OCI-M1 (cell line): ENCODE measurements at regions not wholly inside any gene's neighbourhood (a gene's known extent, or its start where the extent isn't known, plus 50 kb on each side); places are given as distances from the start of the nearest gene placed in this dataset.

Source experiments
- DNase-seq: peaks from one replicate; lab custom pipeline; 2025; lab: John Stamatoyannopoulos, UW

DNA sequence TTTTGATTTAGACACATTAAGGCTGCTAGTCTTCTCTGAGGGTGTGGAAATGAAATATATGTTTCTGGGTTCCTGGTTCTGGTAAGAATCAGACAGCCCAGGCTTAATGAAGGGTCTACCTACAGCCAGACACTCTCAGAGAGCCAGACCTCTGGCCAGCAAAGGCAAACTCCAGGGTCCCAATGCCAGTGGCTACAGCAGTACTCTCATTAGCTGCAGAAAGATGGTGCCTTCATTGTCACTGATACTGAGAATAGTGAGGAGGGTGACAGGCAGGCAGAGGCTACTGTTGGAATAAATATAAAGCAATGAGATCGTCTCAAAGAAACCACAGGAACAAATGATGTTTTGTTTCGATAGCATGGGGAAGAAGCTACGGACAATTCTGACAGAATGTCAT is 437.6 kb downstream of the GPM6A start:
- no peak for DNase-seq

DNA sequence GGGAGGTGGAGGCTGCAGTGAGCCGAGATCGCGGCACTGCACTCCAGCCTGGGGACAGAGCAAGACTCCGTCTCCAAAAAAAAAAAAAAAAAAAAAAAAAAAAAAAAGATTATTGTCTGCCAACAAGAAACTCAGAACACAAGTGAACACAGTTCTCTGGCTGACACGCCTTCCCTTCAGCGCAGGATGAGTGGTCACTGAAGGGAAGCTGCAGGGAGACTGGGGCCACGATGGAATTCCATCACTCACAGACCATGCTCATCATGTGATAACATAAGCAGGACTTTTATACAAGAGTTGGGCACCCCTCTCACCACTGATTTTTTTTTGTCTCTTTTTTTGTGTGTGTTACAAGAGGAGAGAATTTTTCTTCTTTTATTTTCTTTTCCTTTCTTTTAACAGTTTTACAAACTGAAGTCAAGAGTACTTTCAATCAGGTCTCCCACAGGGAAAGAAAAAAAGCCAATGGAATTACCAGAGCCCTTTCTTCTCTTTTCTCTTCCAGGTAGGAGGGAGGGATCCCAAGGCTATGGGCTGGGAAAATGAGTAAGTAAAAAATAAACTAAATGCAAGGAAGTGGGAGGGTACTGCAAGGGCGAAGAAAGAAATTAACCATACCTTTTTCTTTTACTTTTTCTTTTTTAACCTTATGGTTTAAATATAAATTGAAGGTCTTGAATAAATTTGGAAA is 435.6 kb downstream of the GPM6A start:
- no peak for DNase-seq

DNA sequence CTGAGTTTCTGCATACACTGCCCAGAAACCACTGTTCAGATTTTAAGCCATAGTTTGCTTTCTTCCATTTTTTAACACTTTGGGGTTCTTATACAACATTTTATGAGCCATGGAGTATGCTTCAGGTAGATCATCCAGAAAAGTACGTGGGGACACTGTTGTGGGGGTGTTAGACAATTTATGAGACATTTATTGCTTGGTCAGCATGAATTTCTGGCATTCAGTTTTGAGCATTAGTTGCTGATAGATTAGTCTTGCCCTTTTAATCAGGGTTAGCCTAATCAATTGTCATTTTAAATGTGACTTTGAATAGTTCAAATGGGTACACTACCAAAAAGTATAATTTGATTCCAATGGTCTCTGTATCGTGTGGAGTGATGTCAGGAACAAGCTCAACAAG is 434.9 kb downstream of the GPM6A start:
- DNase-seq = no peak

DNA sequence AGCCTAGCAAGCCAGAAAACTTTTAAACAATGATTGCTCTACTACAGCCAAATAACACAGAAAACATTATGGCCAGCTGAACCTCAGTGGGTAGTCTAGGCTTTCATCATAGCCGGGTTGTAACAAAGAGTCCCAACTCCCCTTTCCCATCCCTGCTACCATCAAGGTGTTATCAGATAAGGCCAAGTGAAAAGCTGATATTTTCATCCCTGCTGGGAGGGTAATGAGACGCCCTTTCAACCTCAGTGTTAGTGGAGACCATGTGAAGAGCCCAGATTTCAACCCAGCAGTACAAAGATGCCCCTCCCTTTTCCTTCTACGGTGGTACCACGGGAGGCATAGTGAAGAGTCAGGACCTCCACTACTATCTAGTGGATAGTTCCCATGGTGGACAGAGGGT is 433.7 kb downstream of the GPM6A start:
- DNase-seq = no peak

DNA sequence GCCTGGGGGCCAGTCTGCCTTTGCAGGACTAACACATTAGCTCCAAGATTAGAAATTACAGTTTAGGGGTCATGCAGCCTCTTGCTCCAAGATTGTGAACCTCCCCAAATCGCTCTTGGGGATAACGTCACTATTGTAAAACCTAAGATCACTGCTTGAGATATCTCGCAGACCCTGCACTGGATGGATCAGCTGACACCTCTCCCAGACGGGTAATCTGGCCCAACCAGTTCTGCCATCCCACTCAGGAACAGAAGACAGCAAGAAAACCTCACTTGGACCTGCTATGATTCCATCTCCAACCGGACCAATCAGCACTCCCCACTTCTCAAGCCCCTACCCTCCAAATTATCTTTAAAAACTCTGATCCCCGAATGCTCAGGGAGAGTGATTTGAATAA is 431.2 kb downstream of the GPM6A start:
- no peak for DNase-seq

DNA sequence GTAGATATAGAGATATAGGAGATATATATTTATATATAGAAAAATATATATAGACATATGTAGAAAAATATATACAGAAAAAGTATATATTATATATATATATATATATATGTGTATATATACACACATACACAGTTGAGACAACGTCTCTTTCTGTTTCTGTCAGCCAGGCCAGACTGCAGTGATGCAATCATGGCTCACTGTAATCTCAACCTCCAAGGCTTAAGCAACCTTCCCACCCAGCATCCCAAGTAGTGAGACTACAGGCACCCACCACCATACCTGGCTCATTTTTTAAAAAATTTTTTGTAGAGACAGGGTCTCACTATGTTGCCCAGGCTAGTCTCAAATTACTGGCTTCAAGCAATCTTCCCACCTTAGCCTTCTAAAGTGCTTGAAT is 426.3 kb downstream of the GPM6A start:
- no peak for DNase-seq

GRCh38 chr4:175386776-175387507 is 425.1 kb downstream of the GPM6A start:
- DNase-seq = no peak

GRCh38 chr4:175394208-175394607 is 417.9 kb downstream of the GPM6A start:
- DNase-seq = no peak

DNA sequence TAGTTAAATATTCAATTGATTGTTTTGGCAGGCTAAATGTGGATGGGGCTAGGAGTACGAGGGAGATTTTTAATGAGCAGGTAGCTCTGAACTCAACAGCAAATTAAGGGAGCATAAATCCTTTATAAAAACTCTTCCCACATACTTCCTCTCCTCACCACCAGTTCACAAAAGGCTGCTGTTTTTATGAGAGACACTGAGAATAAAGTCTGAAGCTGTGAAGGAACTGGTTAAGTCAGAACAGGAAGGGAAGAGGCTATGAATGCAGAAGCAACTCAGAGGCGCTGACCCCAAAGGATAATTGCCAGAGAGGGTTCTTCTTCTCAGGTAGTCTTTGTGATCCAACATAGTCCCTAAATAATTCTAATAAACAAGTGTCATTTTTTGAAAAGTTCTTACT is 406.1 kb downstream of the GPM6A start:
- DNase-seq = peak; percentile 5

DNA sequence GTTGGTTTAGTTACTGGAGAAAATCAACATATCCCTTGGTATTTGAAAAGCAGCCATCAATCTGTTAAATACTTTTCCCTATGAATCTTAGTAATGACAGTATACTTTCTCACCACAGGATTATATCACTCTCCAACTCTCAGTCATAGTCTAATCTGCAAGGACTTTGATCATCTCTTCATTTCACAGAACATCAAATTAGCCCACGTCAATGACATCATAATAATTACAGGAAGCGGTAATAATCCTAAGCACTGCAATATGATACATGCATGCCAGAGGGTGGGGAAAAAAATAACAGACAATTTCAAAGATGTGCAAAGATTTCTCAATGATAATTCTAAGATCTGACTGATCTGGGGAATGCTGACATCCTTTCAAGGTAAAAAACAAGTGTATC is 404.1 kb downstream of the GPM6A start:
- no peak for DNase-seq

DNA sequence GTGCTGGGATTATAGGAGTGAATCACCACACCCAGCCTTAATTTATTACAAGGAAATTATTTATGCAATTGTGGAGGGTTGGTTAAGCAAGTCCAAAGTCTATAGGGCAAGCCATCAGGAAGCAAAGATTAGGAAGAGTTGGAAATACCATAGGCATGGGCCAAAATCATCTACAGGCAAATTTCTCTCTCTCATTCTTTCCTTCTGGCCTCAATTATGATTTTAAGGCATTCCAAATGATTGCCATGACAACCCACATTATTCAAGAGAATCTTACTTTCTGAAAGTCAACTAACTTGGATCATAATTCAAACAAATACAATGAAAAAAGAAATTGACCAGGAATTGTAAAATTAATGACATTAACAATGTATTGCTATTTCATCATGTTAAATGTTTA is 400.8 kb downstream of the GPM6A start:
- no peak for DNase-seq

GRCh38 chr4:175412161-175412560 is 399.9 kb downstream of the GPM6A start:
- no peak for DNase-seq

- peak; percentile 27 for DNase-seq
Observed at GRCh38 chr4:175412746-175413145, 399.3 kb downstream of the GPM6A start.

DNA sequence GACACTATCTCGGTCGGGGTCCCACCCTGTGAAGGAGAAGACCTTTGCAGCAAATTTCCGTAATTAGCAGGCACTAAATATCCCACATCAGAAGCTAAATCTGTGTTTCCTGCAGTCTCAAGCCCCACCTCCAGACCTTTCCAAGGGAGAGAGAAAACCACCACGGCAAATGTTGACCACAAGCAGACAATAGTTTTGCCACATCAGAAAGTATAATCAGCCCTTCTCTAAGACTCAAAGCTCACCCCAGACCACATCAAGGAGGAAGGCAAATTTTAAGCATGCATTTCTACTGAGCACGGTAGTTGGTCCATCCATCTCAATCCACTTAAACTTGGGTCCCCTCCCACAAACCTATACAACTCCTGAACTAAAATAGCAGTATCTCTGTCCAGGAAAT is 398.5 kb downstream of the GPM6A start:
- DNase-seq = peak; percentile 40

GRCh38 chr4:175414602-175415001 is 397.5 kb downstream of the GPM6A start:
- DNase-seq = no peak

DNA sequence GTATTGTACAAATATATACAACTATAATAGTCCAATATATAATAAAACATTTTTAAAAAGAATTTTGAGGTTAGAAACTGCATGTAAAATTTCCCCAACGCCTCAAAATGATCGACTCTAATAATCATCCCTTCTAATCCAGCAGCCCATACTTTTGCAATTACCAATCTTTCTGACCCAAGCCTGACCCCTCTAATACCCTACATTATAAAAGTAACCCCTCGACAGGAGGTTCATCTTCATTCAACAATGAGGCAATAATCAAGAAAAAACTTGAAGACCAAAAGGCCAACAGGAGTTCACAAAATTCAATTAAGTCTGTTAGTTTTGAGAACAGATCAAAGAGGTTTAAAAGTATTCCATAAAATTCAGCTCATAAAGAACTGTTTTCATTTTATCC is 393.5 kb downstream of the GPM6A start:
- DNase-seq = no peak

- no peak for DNase-seq
Observed at GRCh38 chr4:175419236-175419718, 392.8 kb downstream of the GPM6A start.

DNA sequence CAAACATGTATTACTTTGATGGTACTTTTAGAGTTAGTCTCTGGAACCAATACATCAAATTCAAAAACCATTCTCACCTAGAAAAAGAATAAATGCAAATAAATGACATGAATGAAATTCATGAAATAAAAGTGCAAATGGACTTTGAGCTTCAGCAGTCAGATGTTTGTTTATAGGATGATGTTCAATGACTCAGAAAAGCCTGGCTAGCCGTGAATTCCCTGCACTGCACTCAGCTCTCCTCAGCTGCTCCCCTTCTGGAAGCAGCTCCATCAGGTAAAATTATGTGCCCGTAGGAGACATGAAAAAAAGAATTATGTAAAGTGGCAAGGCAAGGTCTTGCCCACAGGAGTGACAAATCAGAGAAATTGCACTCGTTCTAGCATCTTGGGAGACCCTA is 390.6 kb downstream of the GPM6A start:
- no peak for DNase-seq

DNA sequence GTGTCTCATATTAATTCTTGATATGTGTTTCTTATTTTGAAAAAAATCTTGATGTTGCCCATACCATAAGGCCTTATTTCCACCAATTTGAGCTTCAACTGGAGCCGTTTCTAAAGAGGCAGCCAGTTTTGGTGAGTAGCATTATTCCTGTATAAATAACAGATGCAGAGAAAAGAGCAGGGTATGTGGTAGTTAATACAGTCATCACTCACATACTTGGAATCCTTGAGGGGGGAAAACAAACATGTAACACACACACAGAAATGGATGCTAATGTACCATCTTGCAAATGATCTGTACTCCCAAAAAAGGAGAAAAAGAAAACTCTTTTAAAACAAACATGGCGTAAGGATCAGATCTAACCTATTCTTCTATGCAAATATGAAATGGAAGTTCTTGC is 389.7 kb downstream of the GPM6A start:
- no peak for DNase-seq

DNA sequence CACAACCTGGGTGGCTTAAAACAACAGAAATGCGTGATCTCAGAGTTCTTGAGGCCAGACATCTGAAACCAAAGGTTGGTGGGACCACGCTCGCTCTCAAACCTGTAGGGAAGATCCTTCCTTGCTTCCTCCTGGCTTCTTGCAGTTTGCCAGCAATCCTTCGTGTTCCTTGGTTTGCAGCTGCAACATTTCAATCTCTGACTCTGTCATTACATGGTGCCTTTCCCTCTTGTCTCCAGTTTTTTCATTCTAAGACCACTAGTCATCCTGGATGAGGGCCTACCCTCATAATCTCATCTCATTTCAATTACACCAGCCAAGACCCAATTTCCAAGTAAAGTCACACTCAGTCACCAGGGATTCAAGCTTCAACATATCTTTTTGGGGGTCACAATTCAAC is 388.0 kb downstream of the GPM6A start:
- DNase-seq = no peak

DNA sequence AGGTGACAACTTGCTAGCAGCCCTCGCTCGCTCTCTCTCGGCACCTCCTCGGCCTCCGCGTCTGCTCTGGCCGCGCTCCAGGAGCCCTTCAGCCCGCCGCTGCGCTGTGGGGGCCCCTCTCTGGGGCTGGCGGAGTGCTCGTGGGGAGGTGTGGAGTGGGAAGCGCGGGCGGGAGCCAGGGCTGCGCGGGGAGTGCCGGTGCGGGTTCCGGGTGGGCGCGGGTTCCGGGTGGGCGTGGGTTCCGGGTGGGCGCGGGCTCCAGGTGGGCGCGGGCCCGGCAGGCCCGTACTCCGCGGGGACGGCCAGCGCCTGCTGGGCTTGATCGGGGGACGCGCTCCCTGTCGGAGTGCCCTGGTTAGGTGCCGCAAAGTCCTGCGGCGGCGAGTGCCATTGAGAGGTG is 384.3 kb downstream of the GPM6A start:
- no peak for DNase-seq

DNA sequence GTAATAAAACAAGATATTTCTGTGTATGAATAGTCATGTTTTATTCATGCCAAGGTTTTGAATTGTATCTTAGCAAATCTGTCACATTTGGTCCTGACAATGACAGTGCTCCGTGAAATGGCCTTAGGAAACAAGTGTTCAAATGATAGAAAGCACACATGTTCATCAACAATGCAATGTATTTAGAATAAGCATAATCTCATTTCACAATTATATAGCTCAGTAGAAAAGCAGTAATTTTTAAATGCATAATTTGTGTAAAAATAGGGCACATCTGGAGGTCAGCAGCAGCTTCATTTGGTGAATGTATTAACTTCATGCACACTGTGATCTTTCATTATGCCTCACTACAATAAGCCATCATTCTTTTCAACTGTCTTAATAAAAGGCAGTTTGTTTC is 380.4 kb downstream of the GPM6A start:
- DNase-seq = no peak

GRCh38 chr4:175435381-175435783 is 376.7 kb downstream of the GPM6A start:
- peak; percentile 70 for DNase-seq

DNA sequence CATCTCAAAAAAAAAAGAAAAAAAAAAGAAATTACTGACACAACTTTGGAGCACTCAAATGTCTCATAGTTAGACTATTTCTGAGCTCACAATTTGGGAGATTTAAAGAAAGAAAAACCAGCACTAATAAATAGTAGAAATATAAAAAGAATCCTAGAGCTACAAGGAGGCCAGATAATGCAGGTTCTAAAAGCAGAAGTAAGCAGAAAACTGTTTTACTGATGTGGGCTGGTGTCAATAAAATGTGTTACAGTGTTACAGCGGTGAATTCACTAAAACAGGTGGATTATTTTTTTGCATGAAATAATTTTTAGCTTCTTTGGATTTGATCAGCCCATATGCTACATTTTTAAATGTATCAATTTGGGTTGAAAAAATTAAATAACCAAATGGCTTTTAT is 375.9 kb downstream of the GPM6A start:
- DNase-seq = no peak
